Body of pancreas (tissue), 4 donors: ENCODE measurements at regions not wholly inside any gene's neighbourhood (a gene's known extent, or its start where the extent isn't known, plus 50 kb on each side); places are given as distances from the start of the nearest gene placed in this dataset.

Experiments
- CTCF ChIP-seq, 7 experiments: fragments of 450-650 bp in 4 of 7; fragments of 200-600 bp in 3 of 7; sonication (generic) in 3 of 7; IDR thresholded peaks; one replicate each; pipeline ENCODE4 v1.5.1; 2016 to 2019; ENCODE audit warnings: antibody characterized with exemption in 7 of 7
- POLR2A ChIP-seq, 3 donors: fragments of 450-650 bp; IDR thresholded peaks; one replicate each; pipeline ENCODE4 v1.6.1; 2016; ENCODE audit warnings: antibody characterized with exemption in 3 of 3, mild to moderate bottlenecking in 2 of 3

DNA sequence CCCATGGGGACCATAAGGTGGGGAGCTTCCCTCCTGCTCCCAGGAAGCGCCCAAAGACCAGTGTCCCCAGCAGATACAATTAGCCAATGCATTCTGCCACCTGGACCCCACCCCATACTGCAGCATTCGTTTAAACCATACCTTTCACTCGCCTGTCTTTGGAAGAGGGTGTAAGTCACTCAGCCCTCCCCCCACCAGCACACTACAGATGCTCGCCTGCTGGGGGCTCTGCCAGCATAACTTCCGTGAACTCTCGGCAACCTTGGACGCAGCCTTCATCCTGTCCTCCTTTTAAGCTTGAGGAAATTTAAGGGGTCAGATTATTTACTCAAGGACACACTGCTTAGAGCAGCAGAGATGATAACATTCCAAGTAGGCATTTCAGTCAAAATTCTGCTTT is 94.4 kb upstream of the NAA20 start:
- no peak for TF ChIP-seq CTCF (IDR thresholded peaks at IDR 0.05)
- no peak for TF ChIP-seq POLR2A (IDR thresholded peaks at IDR 0.05)
